Neural crest cell (in vitro differentiated cells): ENCODE measurements at regions not wholly inside any gene's neighbourhood (a gene's known extent, or its start where the extent isn't known, plus 50 kb on each side); places are given as distances from the start of the nearest gene placed in this dataset.
"Not testable (repeated sequence)": the region's sequence is repeated elsewhere in the genome, so short reads cannot be mapped to it uniquely, and the experiment has no call there.

Experiments
- DNase-seq: peaks from one replicate; pipeline ENCODE4 v3.0.0; 2021; ENCODE audit warnings: low read depth, mixed read lengths, low spot score
- H3K27ac Mint-ChIP-seq: one replicate; pipeline ENCODE4 v1.8.0; 2021; ENCODE audit warnings: mild to moderate bottlenecking, mixed read lengths; ENCODE audit not compliant: unreplicated experiment
- H3K27me3 Mint-ChIP-seq: 2 replicates; pipeline ENCODE4 v1.8.0; 2021; ENCODE audit warnings: low read depth, mild to moderate bottlenecking, mixed read lengths
- H3K36me3 Mint-ChIP-seq: 2 replicates; pipeline ENCODE4 v1.8.0; 2021; ENCODE audit warnings: low read depth, mild to moderate bottlenecking, mixed read lengths
- H3K4me1 Mint-ChIP-seq: 2 replicates; pipeline ENCODE4 v1.8.0; 2021; ENCODE audit warnings: mixed read lengths
- H3K4me3 Mint-ChIP-seq: one replicate; pipeline ENCODE4 v1.8.0; 2021; ENCODE audit warnings: mild to moderate bottlenecking, mixed read lengths
- H3K9me3 Mint-ChIP-seq: 2 replicates; pipeline ENCODE4 v1.8.0; 2021; ENCODE audit warnings: mixed read lengths
- TF ChIP-seq, protein P1 (sequence below): fragments of 200-600 bp; sonication (generic); conservative IDR thresholded peaks from 2 replicates; pipeline ENCODE4 v1.5.0; 2021; ENCODE audit warnings: antibody characterized with exemption, mild to moderate bottlenecking

DNA sequence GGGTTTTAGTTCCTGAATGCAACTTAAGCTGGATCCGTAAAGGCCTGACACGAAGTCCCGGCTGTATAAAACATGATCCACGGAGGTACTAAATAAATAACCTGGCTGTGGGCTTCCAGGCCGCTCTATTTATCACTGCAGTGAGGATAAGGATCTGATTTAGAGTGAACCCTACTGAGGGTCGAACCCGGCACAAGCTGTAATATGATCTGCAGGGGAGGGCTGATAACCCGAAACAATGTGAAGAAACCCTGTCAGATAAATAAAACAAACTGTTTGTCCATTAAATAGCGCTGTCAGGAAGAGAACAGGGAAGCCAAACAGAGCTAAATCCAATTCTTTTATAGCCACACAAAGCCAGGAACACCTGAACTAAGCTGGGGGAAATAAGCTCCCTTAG, 375.6 kb upstream of the SALL1 start:
- H3K36me3 Mint-ChIP-seq: peaks cover 5% of the 10 kb centered on the region
- no peaks in the 10 kb centered on the region for H3K27me3 Mint-ChIP-seq
- H3K4me1 Mint-ChIP-seq: peaks cover 39% of the 10 kb centered on the region
- peak overlapping the region; percentile 73 for H3K27ac Mint-ChIP-seq
- no peak overlapping the region for H3K4me3 Mint-ChIP-seq
- TF ChIP-seq, protein P1, sequence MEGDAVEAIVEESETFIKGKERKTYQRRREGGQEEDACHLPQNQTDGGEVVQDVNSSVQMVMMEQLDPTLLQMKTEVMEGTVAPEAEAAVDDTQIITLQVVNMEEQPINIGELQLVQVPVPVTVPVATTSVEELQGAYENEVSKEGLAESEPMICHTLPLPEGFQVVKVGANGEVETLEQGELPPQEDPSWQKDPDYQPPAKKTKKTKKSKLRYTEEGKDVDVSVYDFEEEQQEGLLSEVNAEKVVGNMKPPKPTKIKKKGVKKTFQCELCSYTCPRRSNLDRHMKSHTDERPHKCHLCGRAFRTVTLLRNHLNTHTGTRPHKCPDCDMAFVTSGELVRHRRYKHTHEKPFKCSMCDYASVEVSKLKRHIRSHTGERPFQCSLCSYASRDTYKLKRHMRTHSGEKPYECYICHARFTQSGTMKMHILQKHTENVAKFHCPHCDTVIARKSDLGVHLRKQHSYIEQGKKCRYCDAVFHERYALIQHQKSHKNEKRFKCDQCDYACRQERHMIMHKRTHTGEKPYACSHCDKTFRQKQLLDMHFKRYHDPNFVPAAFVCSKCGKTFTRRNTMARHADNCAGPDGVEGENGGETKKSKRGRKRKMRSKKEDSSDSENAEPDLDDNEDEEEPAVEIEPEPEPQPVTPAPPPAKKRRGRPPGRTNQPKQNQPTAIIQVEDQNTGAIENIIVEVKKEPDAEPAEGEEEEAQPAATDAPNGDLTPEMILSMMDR: no peak
- peaks cover 6% of the 10 kb centered on the region for H3K9me3 Mint-ChIP-seq
- DNase-seq: no peak

DNA sequence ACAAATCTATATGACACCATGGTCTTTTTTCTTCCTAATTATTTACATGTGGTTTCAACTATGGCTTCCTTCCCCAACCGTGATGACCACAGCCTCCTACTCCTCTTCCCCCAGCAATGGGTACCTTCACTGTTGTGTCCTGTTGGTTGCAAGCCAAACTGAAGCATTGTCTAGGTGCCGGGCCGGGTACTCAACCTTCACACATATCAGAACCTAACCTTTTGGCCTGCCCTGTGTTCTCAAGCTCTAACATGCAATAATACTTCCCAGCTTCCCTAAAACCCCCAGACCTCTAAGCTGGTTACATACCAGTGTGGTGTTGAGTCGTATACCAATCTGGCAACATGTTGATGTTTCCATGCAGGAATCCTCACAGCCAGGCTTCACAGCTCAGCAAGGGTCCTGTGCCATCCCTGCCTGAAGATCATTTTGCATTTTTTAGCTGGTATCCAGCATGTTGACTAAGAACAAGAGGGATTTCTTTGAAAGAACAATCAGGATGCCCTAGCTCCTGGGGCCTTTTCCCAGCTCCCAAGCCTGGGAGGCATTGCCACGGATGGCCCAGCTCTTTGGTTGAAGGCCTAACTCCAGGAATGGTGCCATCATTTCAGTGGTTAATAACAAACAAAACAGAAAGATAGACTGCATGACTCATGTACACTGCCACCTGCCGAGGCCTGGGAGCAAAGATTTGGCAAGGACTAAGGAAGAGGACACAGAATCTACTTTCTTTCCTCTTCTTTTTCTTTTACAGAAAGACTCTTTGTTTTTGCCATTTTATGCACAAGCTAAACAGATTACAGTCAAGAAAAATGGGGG, 373.7 kb upstream of the SALL1 start:
- DNase-seq: no peak
- no peak overlapping the region for H3K27ac Mint-ChIP-seq
- H3K4me3 Mint-ChIP-seq: no peak overlapping the region
- H3K9me3 Mint-ChIP-seq: peaks cover 11% of the 10 kb centered on the region
- H3K4me1 Mint-ChIP-seq: peaks cover 39% of the 10 kb centered on the region
- TF ChIP-seq, protein P1: no peak
- H3K36me3 Mint-ChIP-seq: peaks cover 8% of the 10 kb centered on the region
- no peaks in the 10 kb centered on the region for H3K27me3 Mint-ChIP-seq

DNA sequence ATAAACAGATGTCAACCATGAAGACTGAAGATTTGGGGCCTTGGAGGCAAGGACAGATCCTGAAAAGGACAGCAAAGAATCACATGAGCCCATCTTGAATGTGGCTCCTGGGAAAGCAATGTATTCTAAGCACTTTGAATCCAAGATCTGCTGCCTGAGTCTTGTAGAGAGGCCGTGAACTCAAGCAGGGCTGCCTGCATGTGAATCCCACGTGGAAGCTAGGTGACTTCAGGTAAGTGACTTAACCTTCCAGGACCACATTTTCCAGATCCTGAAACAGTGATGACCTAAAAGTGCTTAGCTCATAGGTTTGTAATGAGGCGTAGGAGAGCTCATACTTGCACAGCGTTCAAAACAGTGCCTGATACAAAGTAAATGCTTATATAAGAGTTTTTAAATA, 373.0 kb upstream of the SALL1 start:
- peaks cover 39% of the 10 kb centered on the region for H3K4me1 Mint-ChIP-seq
- peaks cover 10% of the 10 kb centered on the region for H3K36me3 Mint-ChIP-seq
- TF ChIP-seq, protein P1: no peak
- no peak for DNase-seq
- H3K9me3 Mint-ChIP-seq: peaks cover 11% of the 10 kb centered on the region
- no peaks in the 10 kb centered on the region for H3K27me3 Mint-ChIP-seq
- H3K4me3 Mint-ChIP-seq: no peak overlapping the region
- H3K27ac Mint-ChIP-seq: no peak overlapping the region

DNA sequence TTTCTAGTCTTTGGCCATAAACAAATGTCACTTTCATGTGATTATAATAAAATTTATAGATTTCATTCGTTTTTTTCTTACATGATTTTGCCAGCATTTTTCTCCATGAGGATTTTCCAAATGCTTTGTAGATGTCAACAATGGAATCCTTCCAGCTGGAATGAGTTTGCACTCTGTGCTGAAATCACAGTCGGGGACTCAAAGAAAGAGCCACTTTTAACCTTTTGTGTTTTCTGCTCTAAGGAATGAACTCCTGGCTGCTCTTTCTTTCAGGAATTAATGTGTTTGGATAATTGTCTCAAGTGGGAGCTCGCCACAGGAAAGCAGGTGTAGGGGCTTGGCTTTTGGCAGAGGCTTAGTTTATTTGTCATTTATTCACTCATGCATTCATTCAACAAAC, 372.3 kb upstream of the SALL1 start:
- Mint-ChIP-seq H3K27ac (no peak overlapping the region), H3K4me3 (no peak overlapping the region), H3K4me1 (peaks cover 39% of the 10 kb centered on the region), H3K27me3 (no peaks in the 10 kb centered on the region), H3K9me3 (peaks cover 15% of the 10 kb centered on the region), H3K36me3 (peaks cover 15% of the 10 kb centered on the region)
- TF ChIP-seq, protein P1: no peak
- no peak for DNase-seq

DNA sequence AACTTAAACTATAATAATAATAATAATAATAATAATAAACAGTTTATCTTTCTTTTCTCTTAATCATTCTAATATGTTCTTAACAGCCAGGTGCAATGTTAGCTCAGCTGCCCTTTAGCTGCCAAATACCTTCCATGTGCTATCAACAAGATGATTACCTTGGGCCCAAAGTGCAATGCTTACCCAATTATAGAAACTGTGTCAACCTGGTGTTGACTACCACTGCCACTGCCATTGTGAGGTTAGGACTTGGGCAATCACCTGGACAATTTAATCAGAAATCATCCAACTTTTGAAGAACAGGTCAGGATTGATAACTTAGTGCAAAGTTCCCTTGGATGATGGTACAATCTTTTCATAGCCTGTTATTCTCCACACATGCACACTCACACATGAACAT, 371.8 kb upstream of the SALL1 start:
- peaks cover 39% of the 10 kb centered on the region for H3K4me1 Mint-ChIP-seq
- DNase-seq: no peak
- no peak overlapping the region for H3K27ac Mint-ChIP-seq
- no peak overlapping the region for H3K4me3 Mint-ChIP-seq
- peaks cover 15% of the 10 kb centered on the region for H3K9me3 Mint-ChIP-seq
- peaks cover 15% of the 10 kb centered on the region for H3K36me3 Mint-ChIP-seq
- TF ChIP-seq, protein P1: no peak
- no peaks in the 10 kb centered on the region for H3K27me3 Mint-ChIP-seq

DNA sequence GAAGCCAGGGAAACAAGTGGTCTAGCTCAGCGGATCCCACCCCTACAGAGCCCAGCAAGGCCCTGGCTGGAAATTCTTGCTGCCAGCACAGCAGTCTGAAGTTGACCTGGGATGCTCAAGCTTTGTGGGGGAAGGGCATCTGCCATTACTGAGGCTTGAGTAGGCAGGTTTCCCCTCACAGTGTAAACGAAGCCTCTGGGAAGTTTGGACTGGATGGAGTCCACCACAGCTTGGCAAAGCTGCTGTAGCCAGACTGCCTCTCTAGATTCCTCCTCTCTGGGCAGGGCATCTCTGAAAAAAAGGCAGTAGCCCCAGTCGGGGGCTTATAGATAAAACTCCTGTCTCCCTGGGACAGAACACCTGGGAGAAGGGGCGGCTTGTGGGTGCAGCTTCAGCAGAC, 365.9 kb upstream of the SALL1 start:
- H3K9me3 Mint-ChIP-seq: peaks cover 12% of the 10 kb centered on the region
- H3K36me3 Mint-ChIP-seq: peaks cover 10% of the 10 kb centered on the region
- H3K27me3 Mint-ChIP-seq, DNase-seq, H3K4me1 Mint-ChIP-seq, H3K27ac Mint-ChIP-seq, H3K4me3 Mint-ChIP-seq: not testable (repeated sequence)
